Naive thymus-derived CD8-positive, alpha-beta T cell (primary cell): ENCODE measurements at regions not wholly inside any gene's neighbourhood (a gene's known extent, or its start where the extent isn't known, plus 50 kb on each side); places are given as distances from the start of the nearest gene placed in this dataset.
A peak's percentile ranks its signal among the peaks of the same experiment; 100 is the strongest.

Source experiments
- ATAC-seq, 2 donors: fragments of 150-1000 bp; cut with Tn5 transposase in 1 of 2; sonication (Bioruptor Pico), chemical (Tn5 transposase) in 1 of 2; 1 replicate in 1 of 2; 2 replicates in 1 of 2; pipeline ENCODE4 v1.10.0; 2021; ENCODE audit warnings: mild to moderate bottlenecking in 2 of 2, moderate library complexity in 2 of 2
- POLR2A ChIA-PET: fragments of 350-600 bp; sonication (Branson Sonifier 250); formaldehyde crosslinking; loops from one replicate; lab custom pipeline; 2021; ENCODE audit warnings: antibody characterized with exemption; lab: Charles Lee
- DNase-seq, 10 donors: peaks; one replicate each; pipeline versions ENCODE4 v3.0.0 to v3.0.0-alpha.2; 2020 to 2022
- H3K27ac Mint-ChIP-seq, 10 donors: one replicate each; pipeline ENCODE4 v1.8.0; 2020 to 2022; ENCODE audit warnings: mild to moderate bottlenecking in 10 of 10, mixed read lengths in 10 of 10, moderate library complexity in 4 of 10, inconsistent platforms in 1 of 10
- H3K27me3 Mint-ChIP-seq, 5 donors: one replicate each; pipeline ENCODE4 v1.8.0; 2021 to 2022; ENCODE audit warnings: mixed read lengths in 5 of 5
- H3K36me3 Mint-ChIP-seq, 3 donors: one replicate each; pipeline ENCODE4 v1.8.0; 2020 to 2022; ENCODE audit warnings: mixed read lengths in 3 of 3, mild to moderate bottlenecking in 2 of 3, inconsistent platforms in 1 of 3
- H3K4me1 Mint-ChIP-seq, 4 donors: one replicate each; pipeline ENCODE4 v1.8.0; 2021 to 2022; ENCODE audit warnings: mixed read lengths in 4 of 4
- H3K4me3 Mint-ChIP-seq, 10 donors: one replicate each; pipeline ENCODE4 v1.8.0; 2020 to 2022; ENCODE audit warnings: mild to moderate bottlenecking in 10 of 10, mixed read lengths in 10 of 10, moderate library complexity in 6 of 10, inconsistent platforms in 1 of 10
- H3K9me3 Mint-ChIP-seq, 9 donors: one replicate each; pipeline ENCODE4 v1.8.0; 2020 to 2022; ENCODE audit warnings: mixed read lengths in 9 of 9, mild to moderate bottlenecking in 3 of 9, inconsistent platforms in 1 of 9, moderate library complexity in 1 of 9

DNA sequence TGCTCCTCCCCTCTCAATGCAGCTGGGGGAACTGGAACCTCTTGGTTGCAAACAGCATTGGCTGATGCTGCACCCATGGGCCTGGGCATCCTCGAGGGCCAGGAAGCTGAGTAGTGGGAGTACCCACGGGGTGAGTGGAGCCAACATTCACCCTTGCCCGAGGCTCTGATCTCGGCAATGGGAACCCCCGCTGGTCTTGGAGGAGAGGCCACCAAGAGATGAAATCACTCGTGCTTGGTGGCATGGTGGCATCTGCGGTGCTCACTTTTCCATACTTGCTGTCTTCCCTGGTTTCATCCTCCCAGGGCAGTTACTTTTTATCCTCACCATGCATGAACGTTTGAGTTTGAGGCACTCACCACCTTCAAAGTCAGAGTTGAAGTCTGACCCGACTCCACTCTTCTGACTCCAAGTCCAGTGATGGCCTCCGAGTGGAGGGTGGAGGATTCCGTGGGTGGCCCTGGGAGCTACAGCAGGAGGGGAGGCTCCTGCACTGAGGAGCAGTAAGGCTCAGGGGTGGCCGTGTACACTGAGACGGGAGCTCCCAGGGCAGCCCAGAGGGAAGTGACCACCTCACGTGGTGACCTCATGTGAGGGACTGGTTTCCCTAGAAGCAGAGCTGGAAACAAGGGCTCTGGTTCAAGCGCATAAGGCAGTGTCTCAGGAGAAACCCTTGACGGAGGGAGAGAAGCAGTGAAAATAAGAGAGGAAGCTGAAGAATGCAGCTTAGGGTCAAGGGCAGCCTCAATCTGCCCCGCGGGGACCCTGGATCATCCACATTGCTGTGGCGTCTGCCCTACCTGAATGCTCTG is 349.1 kb downstream of the TCERG1L start:
- Mint-ChIP-seq H3K27ac (no peak overlapping the region), H3K9me3 (peaks cover 0 to 4% (median 0%) of the 10 kb centered on the region in 9 donors), H3K36me3 (no peaks in the 10 kb centered on the region), H3K4me1 (no peaks in the 10 kb centered on the region), H3K27me3 (peaks cover 0 to 4% (median 0%) of the 10 kb centered on the region in 5 donors), H3K4me3 (no peak overlapping the region)
- no peak for DNase-seq
- no peak for ATAC-seq
- POLR2A ChIA-PET = no interaction called here

DNA sequence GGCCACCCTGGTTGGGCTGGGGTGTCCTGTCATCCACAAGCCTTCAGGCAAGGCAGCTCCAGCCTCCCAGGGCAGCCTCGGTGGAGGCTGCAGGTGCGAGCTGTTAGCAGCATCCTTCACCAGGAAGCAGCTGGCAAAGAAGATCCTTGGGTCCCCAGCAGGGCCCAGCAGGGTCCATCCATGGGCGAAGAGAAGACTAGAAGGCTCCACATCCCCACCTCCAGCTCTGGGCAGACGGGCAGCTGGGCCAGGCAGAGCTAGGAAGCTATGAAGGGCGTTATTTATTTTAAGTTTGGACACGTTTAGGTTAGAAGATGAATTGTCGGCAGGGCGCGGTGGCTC is 348.5 kb downstream of the TCERG1L start:
- Mint-ChIP-seq H3K27me3 (peaks cover 0 to 4% (median 0%) of the 10 kb centered on the region in 5 donors), H3K27ac (no peak overlapping the region), H3K4me1 (no peaks in the 10 kb centered on the region), H3K9me3 (peaks cover 0 to 4% (median 0%) of the 10 kb centered on the region in 9 donors), H3K36me3 (no peaks in the 10 kb centered on the region), H3K4me3 (no peak overlapping the region)
- ATAC-seq = no peak
- DNase-seq = no peak
- POLR2A ChIA-PET = no interaction called here

DNA sequence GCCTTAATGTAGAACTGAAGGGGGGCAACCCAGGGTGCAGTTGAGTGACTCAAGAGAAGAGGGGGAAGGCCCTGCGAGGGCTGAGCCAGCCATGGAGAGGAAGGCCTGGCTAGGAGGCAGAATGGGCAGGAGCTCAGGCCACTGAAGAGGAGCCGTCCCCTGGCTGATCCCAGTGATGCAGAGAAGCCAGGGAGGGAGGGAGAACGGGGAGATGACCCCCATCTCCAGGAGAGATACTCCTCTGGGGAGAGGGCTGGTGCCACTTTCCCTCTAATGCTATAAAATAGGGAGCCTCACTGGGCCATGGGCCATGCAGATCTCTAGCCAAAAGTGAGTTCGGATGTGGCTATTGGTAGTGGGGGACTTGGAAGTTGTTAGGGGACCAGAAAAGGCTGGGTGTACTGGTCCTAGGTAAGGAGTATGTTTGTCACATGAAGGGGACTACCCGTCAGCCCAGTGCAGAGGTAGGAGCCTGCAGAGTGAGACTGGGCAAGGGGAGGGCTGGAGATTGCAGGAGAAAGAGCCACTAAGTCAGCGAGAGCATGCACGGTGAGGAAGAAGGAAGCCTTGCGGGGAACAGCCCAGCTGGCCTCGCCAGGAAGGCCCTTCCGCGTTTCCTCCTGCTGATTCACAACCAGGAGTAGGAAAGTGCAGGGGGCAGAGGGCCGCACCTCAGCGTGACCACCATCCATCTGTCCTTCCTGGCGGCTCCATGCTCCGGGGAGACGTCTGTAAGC is 347.6 kb downstream of the TCERG1L start:
- no peak for ATAC-seq
- POLR2A ChIA-PET = no interaction called here
- Mint-ChIP-seq H3K4me3 (no peak overlapping the region), H3K27ac (no peak overlapping the region), H3K27me3 (peaks cover 0 to 4% (median 0%) of the 10 kb centered on the region in 5 donors), H3K9me3 (peaks cover 0 to 4% (median 0%) of the 10 kb centered on the region in 9 donors), H3K36me3 (no peaks in the 10 kb centered on the region), H3K4me1 (no peaks in the 10 kb centered on the region)
- DNase-seq = no peak

DNA sequence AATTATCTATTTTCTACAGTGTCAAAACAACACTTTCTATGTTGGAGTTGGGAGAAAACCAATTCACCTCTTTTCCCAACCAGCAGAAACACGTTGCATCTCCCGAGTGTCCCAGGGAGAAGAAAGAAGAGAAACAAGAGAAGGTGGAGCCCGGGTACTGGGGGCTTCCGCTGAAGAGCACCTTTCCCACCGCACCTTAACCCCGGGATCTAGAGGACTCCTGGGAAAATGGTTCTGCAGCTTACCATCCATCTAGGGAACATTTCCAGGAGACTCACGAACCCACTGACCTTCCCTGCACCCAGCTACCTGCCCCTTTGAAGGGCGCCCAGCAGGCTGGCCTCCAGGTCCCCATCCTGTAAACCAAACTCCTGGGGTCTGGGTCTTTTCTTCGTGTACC is 346.8 kb downstream of the TCERG1L start:
- no peak overlapping the region for H3K4me3 Mint-ChIP-seq
- POLR2A ChIA-PET = no interaction called here
- ATAC-seq = no peak
- no peak overlapping the region for H3K27ac Mint-ChIP-seq
- no peak for DNase-seq
- no peaks in the 10 kb centered on the region for H3K36me3 Mint-ChIP-seq
- no peaks in the 10 kb centered on the region for H3K4me1 Mint-ChIP-seq
- H3K9me3 Mint-ChIP-seq = peaks cover 0 to 4% (median 0%) of the 10 kb centered on the region in 9 donors
- H3K27me3 Mint-ChIP-seq = peaks cover 0 to 4% (median 0%) of the 10 kb centered on the region in 5 donors

DNA sequence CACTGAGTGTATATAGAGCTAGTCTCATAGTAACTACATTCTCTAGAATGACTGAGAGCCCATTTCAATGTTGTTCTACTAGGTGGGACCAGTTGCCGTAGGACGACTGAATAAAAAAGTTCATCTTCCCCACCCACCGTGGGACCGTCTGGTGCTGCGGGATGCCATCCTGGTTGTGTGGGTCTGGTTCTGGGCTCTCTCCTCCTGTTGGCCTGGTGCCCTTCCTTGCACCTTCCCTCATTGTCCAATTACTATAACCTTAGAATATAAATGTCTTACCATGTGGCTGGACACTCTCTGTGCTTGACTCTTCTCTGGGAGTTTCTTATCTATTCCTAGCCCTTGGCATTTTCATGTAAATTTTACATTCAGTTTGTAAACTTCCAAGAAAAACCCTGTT is 344.4 kb downstream of the TCERG1L start:
- Mint-ChIP-seq H3K4me1 (no peaks in the 10 kb centered on the region), H3K36me3 (no peaks in the 10 kb centered on the region), H3K9me3 (peaks cover 0 to 2% (median 0%) of the 10 kb centered on the region in 9 donors), H3K4me3 (no peak overlapping the region), H3K27ac (no peak overlapping the region), H3K27me3 (peaks cover 0 to 4% (median 0%) of the 10 kb centered on the region in 5 donors)
- POLR2A ChIA-PET = no interaction called here
- DNase-seq (no peak), ATAC-seq (no peak)

DNA sequence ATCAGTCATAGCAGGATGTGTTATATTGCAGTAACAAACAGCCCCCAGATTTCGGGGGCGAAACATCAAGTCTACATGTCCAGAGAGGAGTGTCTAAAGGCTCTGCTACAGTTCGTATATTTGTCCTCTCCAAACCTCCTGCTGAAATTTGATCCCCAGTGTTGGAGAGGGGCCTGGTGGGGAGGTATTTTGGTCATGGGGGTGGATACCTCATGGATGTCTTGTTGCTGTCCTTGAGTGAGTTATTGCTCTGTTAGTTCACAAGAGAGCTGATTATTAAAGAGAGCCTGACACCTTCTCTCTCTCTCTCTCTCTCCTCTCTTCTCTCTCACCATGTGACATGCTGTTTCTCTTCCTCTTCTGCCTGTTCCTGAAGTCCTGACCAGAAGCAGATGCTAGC is 343.7 kb downstream of the TCERG1L start:
- no peak for ATAC-seq
- Mint-ChIP-seq H3K4me1 (no peaks in the 10 kb centered on the region), H3K27ac (no peak overlapping the region), H3K4me3 (no peak overlapping the region), H3K36me3 (no peaks in the 10 kb centered on the region), H3K27me3 (no peaks in the 10 kb centered on the region), H3K9me3 (peaks cover 0 to 2% (median 0%) of the 10 kb centered on the region in 9 donors)
- POLR2A ChIA-PET = no interaction called here
- no peak for DNase-seq

DNA sequence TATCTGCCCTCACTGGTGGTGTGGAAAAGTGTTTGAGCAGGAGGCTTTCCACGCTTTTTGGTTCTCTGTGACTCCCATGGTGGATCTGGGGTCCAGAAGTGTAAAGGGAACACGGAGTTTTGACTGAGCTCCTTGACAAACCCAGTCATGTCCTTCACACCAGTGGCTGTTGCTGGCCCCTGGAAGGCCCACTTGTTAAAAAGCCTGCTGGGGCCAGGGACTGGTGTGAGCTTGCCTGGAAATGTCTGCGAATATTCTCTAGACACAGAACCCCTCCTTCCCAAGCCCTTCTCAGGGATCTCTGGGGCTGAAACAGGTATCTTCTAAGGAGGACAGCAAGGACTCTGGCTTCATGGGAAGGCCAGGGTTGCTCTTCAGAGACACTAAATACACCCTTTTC is 343.0 kb downstream of the TCERG1L start:
- ATAC-seq (no peak), DNase-seq (no peak)
- H3K9me3 Mint-ChIP-seq = peaks cover 0 to 2% (median 0%) of the 10 kb centered on the region in 9 donors
- H3K4me3 Mint-ChIP-seq = no peak overlapping the region
- H3K4me1 Mint-ChIP-seq = no peaks in the 10 kb centered on the region
- H3K27ac Mint-ChIP-seq = no peak overlapping the region
- POLR2A ChIA-PET = no interaction called here
- H3K27me3 Mint-ChIP-seq = no peaks in the 10 kb centered on the region
- H3K36me3 Mint-ChIP-seq = no peaks in the 10 kb centered on the region

DNA sequence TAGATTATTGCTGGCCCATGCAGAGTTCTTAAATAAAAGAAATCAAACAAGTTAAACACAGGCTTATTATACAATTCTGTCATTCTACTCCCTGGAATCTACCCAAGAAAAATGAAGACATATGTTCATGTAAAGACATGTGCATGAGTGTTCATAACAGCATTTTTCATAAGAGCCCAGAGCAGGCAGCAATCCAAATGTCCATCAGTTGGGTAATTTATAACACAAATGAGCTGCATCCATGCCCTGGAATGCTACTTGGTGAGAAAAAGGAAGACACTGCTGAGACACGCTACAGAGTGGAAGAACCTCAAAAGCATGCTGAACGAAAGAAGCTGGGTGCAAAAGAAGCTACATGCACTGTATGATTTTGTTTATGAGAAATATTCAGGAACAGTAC is 342.6 kb downstream of the TCERG1L start:
- Mint-ChIP-seq H3K27ac (no peak overlapping the region), H3K4me1 (no peaks in the 10 kb centered on the region), H3K4me3 (no peak overlapping the region), H3K27me3 (no peaks in the 10 kb centered on the region), H3K36me3 (no peaks in the 10 kb centered on the region), H3K9me3 (peaks cover 0 to 2% (median 0%) of the 10 kb centered on the region in 9 donors)
- ATAC-seq = no peak
- POLR2A ChIA-PET = no interaction called here
- no peak for DNase-seq

DNA sequence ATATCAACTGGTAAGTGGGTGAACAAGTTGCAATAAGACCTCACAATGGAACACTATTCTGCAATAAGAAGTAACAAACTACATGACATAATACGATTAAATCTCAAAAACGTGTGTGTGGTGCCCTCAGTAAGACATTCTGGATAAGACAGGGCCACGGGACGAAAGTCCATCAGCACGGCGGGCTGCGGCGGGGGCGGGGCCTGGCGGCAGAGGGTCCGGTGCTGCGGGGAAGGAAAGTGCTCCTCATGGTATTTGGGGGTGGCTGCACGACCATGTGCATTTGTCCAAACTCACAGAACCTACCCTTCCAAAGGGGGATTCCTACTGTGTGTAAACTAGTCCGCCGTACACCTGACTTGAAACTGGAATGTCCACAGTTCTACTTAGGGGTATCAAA is 341.8 kb downstream of the TCERG1L start:
- no peak for ATAC-seq
- POLR2A ChIA-PET = no interaction called here

DNA sequence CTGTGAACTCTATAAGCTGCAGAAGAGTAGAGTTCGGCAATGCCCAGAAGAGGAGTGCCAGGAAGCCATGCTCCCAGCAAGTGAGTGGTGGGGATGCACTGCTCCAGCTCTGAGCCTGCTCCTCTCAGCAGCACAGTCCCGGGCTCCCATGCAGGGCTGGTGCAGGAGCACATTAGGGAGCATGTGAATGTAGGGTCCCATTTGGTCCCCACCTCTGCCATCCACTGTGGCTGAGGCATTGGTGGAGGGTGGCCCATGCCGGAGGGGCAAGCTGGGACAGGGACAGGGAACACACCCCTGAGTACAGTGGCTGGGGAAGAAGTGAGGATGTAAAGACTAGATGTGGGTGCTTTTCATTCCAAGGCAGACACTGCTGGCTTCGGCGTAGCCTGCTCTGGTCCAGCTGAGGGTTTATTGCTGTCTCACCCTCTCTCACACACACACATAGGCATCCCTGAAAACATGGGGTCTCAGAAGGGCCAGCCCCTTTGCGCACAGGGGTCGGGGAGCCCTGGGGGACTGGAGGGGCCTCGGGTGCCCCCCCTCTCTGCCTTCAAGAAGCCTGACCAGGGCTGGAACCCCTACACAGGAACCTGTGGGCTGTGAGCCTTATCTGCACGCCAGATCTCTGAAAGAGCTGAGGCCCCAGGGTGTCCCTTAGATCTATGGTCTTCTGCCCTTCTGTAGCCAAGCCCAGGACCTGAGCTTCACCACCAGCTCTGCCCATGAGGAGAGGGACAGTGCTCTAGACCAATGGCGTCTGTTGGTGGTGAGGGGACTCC is 341.0 kb downstream of the TCERG1L start:
- peak overlapping the region in 1 of 10 donors; percentile 52 for H3K27ac Mint-ChIP-seq
- DNase-seq = no peak

More for the DNA sequence above, 341.8 kb downstream of the TCERG1L start:
- no peaks in the 10 kb centered on the region for H3K4me1 Mint-ChIP-seq
- H3K27ac Mint-ChIP-seq = no peak overlapping the region
- H3K27me3 Mint-ChIP-seq = no peaks in the 10 kb centered on the region
- H3K9me3 Mint-ChIP-seq = peaks cover 0 to 3% (median 0%) of the 10 kb centered on the region in 9 donors
- H3K4me3 Mint-ChIP-seq = no peak overlapping the region
- H3K36me3 Mint-ChIP-seq = no peaks in the 10 kb centered on the region
- no peak for DNase-seq

DNA sequence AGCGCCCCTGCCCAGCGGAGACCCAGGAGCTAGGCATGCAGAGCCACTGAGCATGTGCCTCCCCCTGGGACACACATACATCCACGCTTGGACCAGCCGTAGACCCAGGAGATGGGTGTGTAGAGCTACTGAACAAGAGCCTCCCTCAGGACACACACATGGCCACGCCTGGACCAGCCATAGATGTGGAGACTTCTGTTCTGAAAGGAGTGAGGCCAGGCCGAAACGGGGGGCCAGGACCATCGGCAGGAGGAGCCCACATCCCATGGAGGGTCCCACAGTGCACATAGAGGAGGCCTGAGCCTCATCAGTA is 340.4 kb downstream of the TCERG1L start:
- ATAC-seq (no peak), DNase-seq (no peak)
- H3K9me3 Mint-ChIP-seq = peaks cover 0 to 8% (median 0%) of the 10 kb centered on the region in 9 donors
- no peaks in the 10 kb centered on the region for H3K27me3 Mint-ChIP-seq
- no peak overlapping the region for H3K27ac Mint-ChIP-seq
- H3K36me3 Mint-ChIP-seq = no peaks in the 10 kb centered on the region
- H3K4me1 Mint-ChIP-seq = no peaks in the 10 kb centered on the region
- POLR2A ChIA-PET = no interaction called here
- no peak overlapping the region for H3K4me3 Mint-ChIP-seq

More for the DNA sequence above, 341.0 kb downstream of the TCERG1L start:
- Mint-ChIP-seq H3K9me3 (peaks cover 0 to 3% (median 0%) of the 10 kb centered on the region in 9 donors), H3K4me3 (no peak overlapping the region), H3K36me3 (no peaks in the 10 kb centered on the region), H3K27me3 (no peaks in the 10 kb centered on the region), H3K4me1 (no peaks in the 10 kb centered on the region)
- ATAC-seq = no peak
- POLR2A ChIA-PET = no interaction called here

DNA sequence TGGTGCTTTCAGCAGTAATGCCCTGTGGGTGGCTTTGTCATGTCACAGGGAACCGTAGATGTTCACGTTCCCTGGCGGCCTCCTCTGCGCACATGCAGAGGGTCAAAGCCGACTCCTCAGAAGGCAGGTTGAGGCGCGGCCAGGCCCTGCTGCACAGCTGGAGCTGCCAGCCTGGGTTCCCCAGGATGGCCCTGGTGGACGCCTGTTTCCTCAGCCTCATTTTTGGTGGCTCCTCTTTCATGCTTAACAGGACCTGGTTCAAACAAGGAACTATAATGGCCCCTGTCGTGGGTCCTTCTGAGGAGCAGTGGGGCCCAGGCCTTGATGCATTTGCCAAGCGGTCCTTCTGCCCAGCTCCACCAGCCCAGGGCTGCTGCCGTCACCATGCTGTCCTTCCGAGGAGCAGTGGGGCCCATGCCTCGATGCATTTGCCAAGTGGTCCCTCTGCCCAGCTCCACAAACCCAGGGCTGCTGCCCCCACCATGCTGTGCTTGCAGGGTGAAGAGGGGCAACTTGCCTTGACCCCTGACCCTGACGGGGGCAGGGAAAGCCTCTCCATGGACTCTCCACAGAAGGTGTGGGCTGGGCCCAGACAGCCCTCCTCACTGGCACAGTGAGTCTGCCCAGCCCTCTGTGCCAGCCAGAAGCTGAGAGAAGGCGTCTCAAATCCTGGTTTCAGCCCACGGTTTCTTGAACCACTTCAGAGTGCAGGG is 338.2 kb downstream of the TCERG1L start:
- ATAC-seq (no peak), DNase-seq (no peak)
- peaks cover 0 to 12% (median 0%) of the 10 kb centered on the region in 9 donors for H3K9me3 Mint-ChIP-seq
- H3K36me3 Mint-ChIP-seq = no peaks in the 10 kb centered on the region
- no peak overlapping the region for H3K27ac Mint-ChIP-seq
- POLR2A ChIA-PET = no interaction called here
- H3K4me1 Mint-ChIP-seq = no peaks in the 10 kb centered on the region
- no peak overlapping the region for H3K4me3 Mint-ChIP-seq
- no peaks in the 10 kb centered on the region for H3K27me3 Mint-ChIP-seq
